ENCODE measurements at regions not wholly inside any gene's neighbourhood (a gene's known extent, or its start where the extent isn't known, plus 50 kb on each side); places are given as distances from the start of the nearest gene placed in this dataset.

- TF ChIP-seq CTCF (IDR thresholded peaks at IDR 0.05; ENCODE audit: insufficient read depth, low read length) (no peak), REST (IDR thresholded peaks at IDR 0.05; ENCODE audit: insufficient replicate concordance, low read depth) (no peak), GABPA (IDR thresholded peaks at IDR 0.05; ENCODE audit: low read depth) (no peak), POLR2AphosphoS5 (IDR thresholded peaks at IDR 0.05; ENCODE audit: low read depth) (no peak), SPI1 (IDR thresholded peaks at IDR 0.05; ENCODE audit: borderline replicate concordance, low read depth) (no peak)
These were observed 1222.1 kb upstream of the TMEM132C start for GRCh38 chr12:127044836-127045235.

Measured in HL-60 (cell line).